Breast epithelium (tissue), 4 donors: ENCODE measurements at regions not wholly inside any gene's neighbourhood (a gene's known extent, or its start where the extent isn't known, plus 50 kb on each side); places are given as distances from the start of the nearest gene placed in this dataset.

Source experiments
- DNase-seq, 2 donors: peaks; one replicate each; pipeline ENCODE4 v3.0.0-alpha.2; 2019; ENCODE audit warnings: low spot score in 2 of 2
- H3K27ac ChIP-seq, 2 donors: fragments of 200-600 bp; sonication (generic) in 1 of 2; one replicate each; pipeline ENCODE4 v1.5.1; 2016 to 2019; ENCODE audit warnings: mild to moderate bottlenecking in 1 of 2
- H3K27me3 ChIP-seq, 2 donors: fragments of 200-600 bp; sonication (generic) in 1 of 2; one replicate each; pipeline versions ENCODE4 v1.5.1 to v1.6.0; 2017 to 2019; ENCODE audit warnings: control low read depth in 1 of 2, mild to moderate bottlenecking in 1 of 2
- H3K36me3 ChIP-seq: fragments of 200-600 bp; one replicate; pipeline ENCODE4 v1.5.1; 2019
- H3K4me1 ChIP-seq, 2 donors: fragments of 200-600 bp; sonication (generic); one replicate each; pipeline ENCODE4 v1.5.1; 2016 to 2019; ENCODE audit warnings: control low read depth in 1 of 2
- H3K4me3 ChIP-seq, 3 donors: fragments of 200-600 bp; sonication (generic); 1 replicate in 2 of 3; 2 replicates in 1 of 3; pipeline ENCODE4 v1.5.1; 2016 to 2019; ENCODE audit warnings: mild to moderate bottlenecking in 3 of 3, moderate library complexity in 2 of 3
- H3K9me3 ChIP-seq, 2 donors: fragments of 200-600 bp; sonication (generic) in 1 of 2; one replicate each; pipeline ENCODE4 v1.5.1; 2016 to 2019; ENCODE audit warnings: control low read depth in 1 of 2
- CTCF ChIP-seq, 3 donors: fragments of 450-650 bp; IDR thresholded peaks; one replicate each; pipeline ENCODE4 v1.5.1; 2016 to 2017; ENCODE audit warnings: antibody characterized with exemption in 3 of 3, mild to moderate bottlenecking in 3 of 3, moderate library complexity in 3 of 3
- POLR2A ChIP-seq: fragments of 450-650 bp; IDR thresholded peaks from one replicate; pipeline ENCODE4 v1.6.1; 2016; ENCODE audit warnings: antibody characterized with exemption, mild to moderate bottlenecking, moderate library complexity
- POLR2AphosphoS5 ChIP-seq, 3 donors: sonication (generic); formaldehyde crosslinking; IDR thresholded peaks; one replicate each; pipeline ENCODE4 v1.6.1; 2017; ENCODE audit warnings: antibody characterized with exemption in 3 of 3
- intact Hi-C: fragments of 100-400 bp; cut with DNase I; formaldehyde crosslinking; loops from one replicate; pipeline ENCODE4 v1.15.1; 2023; ENCODE audit warnings: low total_unique reads

- no peaks in the 10 kb centered on the region for H3K4me1 ChIP-seq
- no peak overlapping the region for H3K4me3 ChIP-seq
- H3K27ac ChIP-seq = no peak overlapping the region
- intact Hi-C loops = no loop called here
- no peaks in the 10 kb centered on the region for H3K27me3 ChIP-seq
- H3K36me3 ChIP-seq = no peaks in the 10 kb centered on the region
- no peak for DNase-seq
- H3K9me3 ChIP-seq = no peaks in the 10 kb centered on the region
- TF ChIP-seq CTCF (IDR thresholded peaks at IDR 0.05) = no peak
- TF ChIP-seq POLR2AphosphoS5 (IDR thresholded peaks at IDR 0.05) = no peak
- TF ChIP-seq POLR2A = no peak
These were observed 371.1 kb upstream of the POU3F2 start for GRCh38 chr6:98463038-98464000.

GRCh38 chr6:98467091-98467490 lies 367.3 kb upstream of the POU3F2 start:
- no peaks in the 10 kb centered on the region for H3K4me1 ChIP-seq
- no peak overlapping the region for H3K27ac ChIP-seq
- TF ChIP-seq CTCF (IDR thresholded peaks at IDR 0.05) (no peak), POLR2AphosphoS5 (IDR thresholded peaks at IDR 0.05) (no peak)
- DNase-seq = no peak
- no peaks in the 10 kb centered on the region for H3K27me3 ChIP-seq
- H3K9me3 ChIP-seq = peaks cover 0 to 5% of the 10 kb centered on the region in 2 donors
- H3K36me3 ChIP-seq = no peaks in the 10 kb centered on the region
- no peak overlapping the region for H3K4me3 ChIP-seq
- intact Hi-C loops = no loop called here

- DNase-seq = no peak
- intact Hi-C loops = no loop called here
- Histone ChIP-seq H3K27ac (no peak overlapping the region), H3K27me3 (no peaks in the 10 kb centered on the region), H3K36me3 (no peaks in the 10 kb centered on the region), H3K4me3 (no peak overlapping the region), H3K9me3 (peaks cover 0 to 5% of the 10 kb centered on the region in 2 donors), H3K4me1 (no peaks in the 10 kb centered on the region)
- TF ChIP-seq POLR2A (no peak), POLR2AphosphoS5 (IDR thresholded peaks at IDR 0.05) (no peak), CTCF (IDR thresholded peaks at IDR 0.05) (no peak)
These were observed 366.5 kb upstream of the POU3F2 start for GRCh38 chr6:98467902-98468301.

GRCh38 chr6:98469141-98469540 lies 365.2 kb upstream of the POU3F2 start:
- no peak for DNase-seq
- H3K36me3 ChIP-seq = no peaks in the 10 kb centered on the region
- H3K27me3 ChIP-seq = no peaks in the 10 kb centered on the region
- no peaks in the 10 kb centered on the region for H3K4me1 ChIP-seq
- no peak overlapping the region for H3K4me3 ChIP-seq
- TF ChIP-seq CTCF (IDR thresholded peaks at IDR 0.05) = no peak
- TF ChIP-seq POLR2AphosphoS5 (IDR thresholded peaks at IDR 0.05) = no peak
- no peak for TF ChIP-seq POLR2A
- intact Hi-C loops = no loop called here
- H3K9me3 ChIP-seq = peaks cover 0 to 5% of the 10 kb centered on the region in 2 donors
- no peak overlapping the region for H3K27ac ChIP-seq

GRCh38 chr6:98470821-98471220 lies 363.6 kb upstream of the POU3F2 start:
- Histone ChIP-seq H3K4me3 (no peak overlapping the region), H3K4me1 (no peaks in the 10 kb centered on the region), H3K27me3 (no peaks in the 10 kb centered on the region), H3K27ac (no peak overlapping the region), H3K36me3 (no peaks in the 10 kb centered on the region), H3K9me3 (peaks cover 0 to 5% of the 10 kb centered on the region in 2 donors)
- intact Hi-C loops = no loop called here
- DNase-seq = no peak
- TF ChIP-seq POLR2AphosphoS5 (IDR thresholded peaks at IDR 0.05) = no peak
- no peak for TF ChIP-seq POLR2A
- TF ChIP-seq CTCF (IDR thresholded peaks at IDR 0.05) = no peak
